ENCODE measurements at regions not wholly inside any gene's neighbourhood (a gene's known extent, or its start where the extent isn't known, plus 50 kb on each side); places are given as distances from the start of the nearest gene placed in this dataset.
"Not testable (repeated sequence)": the region's sequence is repeated elsewhere in the genome, so short reads cannot be mapped to it uniquely, and the experiment has no call there.

GRCh38 chr20:20797521-20798310 lies 85.3 kb upstream of the RALGAPA2 start:
- no peak for DNase-seq (ENCODE audit: low read depth in 4 of 4, low spot score in 1 of 4)

- no peak for DNase-seq (ENCODE audit: low read depth in 4 of 4, low spot score in 1 of 4)
Measured at GRCh38 chr20:20796766-20797440, 84.5 kb upstream of the RALGAPA2 start.

GRCh38 chr20:20795721-20796120 lies 83.3 kb upstream of the RALGAPA2 start:
- DNase-seq (ENCODE audit: low read depth in 4 of 4, low spot score in 1 of 4), result no peak

GRCh38 chr20:20795119-20795518 lies 82.7 kb upstream of the RALGAPA2 start:
- DNase-seq (ENCODE audit: low read depth in 4 of 4, low spot score in 1 of 4), result no peak

GRCh38 chr20:20793591-20793990 lies 81.1 kb upstream of the RALGAPA2 start:
- no peak for DNase-seq (ENCODE audit: low read depth in 4 of 4, low spot score in 1 of 4)

- no peak for DNase-seq (ENCODE audit: low read depth in 4 of 4, low spot score in 1 of 4)
Measured at GRCh38 chr20:20791664-20792568, 79.5 kb upstream of the RALGAPA2 start.

GRCh38 chr20:20788308-20788707 lies 75.9 kb upstream of the RALGAPA2 start:
- no peak for DNase-seq (ENCODE audit: low read depth in 4 of 4, low spot score in 1 of 4)

- DNase-seq (ENCODE audit: low read depth in 4 of 4, low spot score in 1 of 4), result no peak
Measured at GRCh38 chr20:20786428-20786827, 74.0 kb upstream of the RALGAPA2 start.

GRCh38 chr20:20785226-20785625 lies 72.8 kb upstream of the RALGAPA2 start:
- DNase-seq (ENCODE audit: low read depth in 4 of 4, low spot score in 1 of 4), result no peak

GRCh38 chr20:20784450-20784849 lies 72.0 kb upstream of the RALGAPA2 start:
- DNase-seq (ENCODE audit: low read depth in 4 of 4, low spot score in 1 of 4), result not testable (repeated sequence)

GRCh38 chr20:20783450-20783849 lies 71.0 kb upstream of the RALGAPA2 start:
- DNase-seq (ENCODE audit: low read depth in 4 of 4, low spot score in 1 of 4), result no peak

- no peak for DNase-seq (ENCODE audit: low read depth in 4 of 4, low spot score in 1 of 4)
Measured at GRCh38 chr20:20782755-20783154, 70.3 kb upstream of the RALGAPA2 start.

- DNase-seq (ENCODE audit: low read depth in 4 of 4, low spot score in 1 of 4), result no peak
Measured at GRCh38 chr20:20782231-20782630, 69.8 kb upstream of the RALGAPA2 start.

GRCh38 chr20:20781029-20781428 lies 68.6 kb upstream of the RALGAPA2 start:
- no peak for DNase-seq (ENCODE audit: low read depth in 4 of 4, low spot score in 1 of 4)

GRCh38 chr20:20780127-20780824 lies 67.8 kb upstream of the RALGAPA2 start:
- DNase-seq (ENCODE audit: low read depth in 4 of 4, low spot score in 1 of 4), result no peak

GRCh38 chr20:20778676-20779075 lies 66.2 kb upstream of the RALGAPA2 start:
- DNase-seq (ENCODE audit: low read depth in 4 of 4, low spot score in 1 of 4), result no peak

- no peak for DNase-seq (ENCODE audit: low read depth in 4 of 4, low spot score in 1 of 4)
Measured at GRCh38 chr20:20772497-20773085, 60.1 kb upstream of the RALGAPA2 start.

- no peak for DNase-seq (ENCODE audit: low read depth in 4 of 4, low spot score in 1 of 4)
Measured at GRCh38 chr20:20768202-20768815, 55.9 kb upstream of the RALGAPA2 start.

- no peak for DNase-seq (ENCODE audit: low read depth in 4 of 4, low spot score in 1 of 4)
Measured at GRCh38 chr20:20765696-20766365, 53.4 kb upstream of the RALGAPA2 start.

GRCh38 chr20:20763650-20764049 lies 51.2 kb upstream of the RALGAPA2 start:
- no peak for DNase-seq (ENCODE audit: low read depth in 4 of 4, low spot score in 1 of 4)

Data from stimulated activated CD4-positive, alpha-beta T cell treated with anti-CD3 and anti-CD28 coated beads, Interleukin-1b, Interleukin-23, amount 100 ng/mL, for 24 hours (primary cell).